ENCODE measurements at regions not wholly inside any gene's neighbourhood (a gene's known extent, or its start where the extent isn't known, plus 50 kb on each side); places are given as distances from the start of the nearest gene placed in this dataset.

DNA sequence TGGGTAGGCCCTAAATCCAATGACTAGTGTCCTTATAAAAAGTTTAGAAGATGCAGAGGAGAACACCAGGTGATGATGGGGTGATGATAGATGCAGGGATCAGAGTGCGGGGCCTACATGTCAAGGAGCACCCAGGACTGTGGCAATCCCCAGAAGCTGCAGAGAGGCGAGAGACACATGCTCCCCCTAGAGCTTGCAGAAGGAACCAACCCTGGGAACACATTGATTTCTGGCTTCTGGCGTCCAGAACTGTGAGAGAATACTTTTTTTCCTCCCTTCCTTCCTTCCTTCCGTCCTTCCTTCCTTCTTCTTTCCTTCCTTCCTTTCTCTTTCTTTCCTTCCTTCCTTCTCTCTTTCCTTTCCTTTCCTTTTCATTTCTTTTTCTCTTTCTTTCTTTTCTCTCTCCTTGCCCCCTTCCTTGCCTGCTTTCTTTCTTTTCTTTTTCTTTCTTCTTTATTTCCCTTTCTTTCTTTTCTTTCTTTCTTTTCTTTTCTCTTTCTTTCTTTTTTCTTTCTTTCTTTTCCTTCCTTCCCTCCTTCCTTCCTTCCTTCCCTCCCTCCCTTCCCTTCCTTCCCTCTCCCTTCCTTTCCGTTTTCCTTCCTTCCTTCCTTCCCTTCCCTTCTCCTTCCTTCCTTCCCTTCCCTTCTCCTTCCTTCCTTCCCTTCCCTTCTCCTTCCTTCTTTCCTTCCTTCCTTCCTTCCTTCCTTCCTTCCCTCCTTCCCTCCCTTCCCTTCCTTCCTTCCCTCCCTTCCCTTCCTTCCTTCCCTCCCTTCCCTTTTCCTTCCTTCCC, 134.3 kb downstream of the HAPSTR1 start (continued):
- TF ChIP-seq RCOR1 (IDR thresholded peaks at IDR 0.05; ENCODE audit: borderline replicate concordance in 1 of 2, low read depth in 2 of 2, low read length in 2 of 2) (no peak), MLLT1 (IDR thresholded peaks at IDR 0.05) (0 out of 4 replicates have a peak, but pooled peaks of 1 of the 2 experiments have one; percentile 23), HIVEP1 (CRISPR knock-in tag; IDR thresholded peaks at IDR 0.05) (no peak), ZBTB43 (CRISPR knock-in tag; IDR thresholded peaks at IDR 0.05) (no peak), MCM5 (IDR thresholded peaks at IDR 0.05; ENCODE audit: low read depth) (no peak), KLF16 (IDR thresholded peaks at IDR 0.05) (no peak), NCOA6 (IDR thresholded peaks at IDR 0.05) (no peak), ZEB2 (IDR thresholded peaks at IDR 0.05) (no peak), SMAD3 (CRISPR knock-in tag; conservative IDR thresholded peaks at IDR 0.05) (no peak), MTA1 (IDR thresholded peaks at IDR 0.05; ENCODE audit: borderline replicate concordance) (peak; percentile 69), PHB2 (IDR thresholded peaks at IDR 0.05; ENCODE audit: low read depth) (no peak), TAF1 (IDR thresholded peaks at IDR 0.05; ENCODE audit: control insufficient read depth, extremely low read depth, insufficient read depth, low read length, severe bottlenecking) (no peak), BRD9 (IDR thresholded peaks at IDR 0.05; ENCODE audit: low read depth, partially characterized antibody) (no peak), ZFP36 (IDR thresholded peaks at IDR 0.05; ENCODE audit: low read depth, low read length, partially characterized antibody) (no peak), ZNF197 (CRISPR knock-in tag; IDR thresholded peaks at IDR 0.05; ENCODE audit: low read depth) (no peak), ARHGAP35 (IDR thresholded peaks at IDR 0.05; ENCODE audit: partially characterized antibody) (peak; percentile 37), ZNF431 (CRISPR knock-in tag; IDR thresholded peaks at IDR 0.05) (no peak)
- TF ChIP-seq, protein P1, sequence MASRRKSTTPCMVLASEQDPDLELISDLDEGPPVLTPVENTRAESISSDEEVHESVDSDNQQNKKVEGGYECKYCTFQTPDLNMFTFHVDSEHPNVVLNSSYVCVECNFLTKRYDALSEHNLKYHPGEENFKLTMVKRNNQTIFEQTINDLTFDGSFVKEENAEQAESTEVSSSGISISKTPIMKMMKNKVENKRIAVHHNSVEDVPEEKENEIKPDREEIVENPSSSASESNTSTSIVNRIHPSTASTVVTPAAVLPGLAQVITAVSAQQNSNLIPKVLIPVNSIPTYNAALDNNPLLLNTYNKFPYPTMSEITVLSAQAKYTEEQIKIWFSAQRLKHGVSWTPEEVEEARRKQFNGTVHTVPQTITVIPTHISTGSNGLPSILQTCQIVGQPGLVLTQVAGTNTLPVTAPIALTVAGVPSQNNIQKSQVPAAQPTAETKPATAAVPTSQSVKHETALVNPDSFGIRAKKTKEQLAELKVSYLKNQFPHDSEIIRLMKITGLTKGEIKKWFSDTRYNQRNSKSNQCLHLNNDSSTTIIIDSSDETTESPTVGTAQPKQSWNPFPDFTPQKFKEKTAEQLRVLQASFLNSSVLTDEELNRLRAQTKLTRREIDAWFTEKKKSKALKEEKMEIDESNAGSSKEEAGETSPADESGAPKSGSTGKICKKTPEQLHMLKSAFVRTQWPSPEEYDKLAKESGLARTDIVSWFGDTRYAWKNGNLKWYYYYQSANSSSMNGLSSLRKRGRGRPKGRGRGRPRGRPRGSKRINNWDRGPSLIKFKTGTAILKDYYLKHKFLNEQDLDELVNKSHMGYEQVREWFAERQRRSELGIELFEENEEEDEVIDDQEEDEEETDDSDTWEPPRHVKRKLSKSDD (conservative IDR thresholded peaks at IDR 0.05; ENCODE audit: low read length) = no peak
- TF ChIP-seq, protein P2, sequence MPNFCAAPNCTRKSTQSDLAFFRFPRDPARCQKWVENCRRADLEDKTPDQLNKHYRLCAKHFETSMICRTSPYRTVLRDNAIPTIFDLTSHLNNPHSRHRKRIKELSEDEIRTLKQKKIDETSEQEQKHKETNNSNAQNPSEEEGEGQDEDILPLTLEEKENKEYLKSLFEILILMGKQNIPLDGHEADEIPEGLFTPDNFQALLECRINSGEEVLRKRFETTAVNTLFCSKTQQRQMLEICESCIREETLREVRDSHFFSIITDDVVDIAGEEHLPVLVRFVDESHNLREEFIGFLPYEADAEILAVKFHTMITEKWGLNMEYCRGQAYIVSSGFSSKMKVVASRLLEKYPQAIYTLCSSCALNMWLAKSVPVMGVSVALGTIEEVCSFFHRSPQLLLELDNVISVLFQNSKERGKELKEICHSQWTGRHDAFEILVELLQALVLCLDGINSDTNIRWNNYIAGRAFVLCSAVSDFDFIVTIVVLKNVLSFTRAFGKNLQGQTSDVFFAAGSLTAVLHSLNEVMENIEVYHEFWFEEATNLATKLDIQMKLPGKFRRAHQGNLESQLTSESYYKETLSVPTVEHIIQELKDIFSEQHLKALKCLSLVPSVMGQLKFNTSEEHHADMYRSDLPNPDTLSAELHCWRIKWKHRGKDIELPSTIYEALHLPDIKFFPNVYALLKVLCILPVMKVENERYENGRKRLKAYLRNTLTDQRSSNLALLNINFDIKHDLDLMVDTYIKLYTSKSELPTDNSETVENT (CRISPR knock-in tag; IDR thresholded peaks at IDR 0.05) = no peak
- TF ChIP-seq, protein P3, sequence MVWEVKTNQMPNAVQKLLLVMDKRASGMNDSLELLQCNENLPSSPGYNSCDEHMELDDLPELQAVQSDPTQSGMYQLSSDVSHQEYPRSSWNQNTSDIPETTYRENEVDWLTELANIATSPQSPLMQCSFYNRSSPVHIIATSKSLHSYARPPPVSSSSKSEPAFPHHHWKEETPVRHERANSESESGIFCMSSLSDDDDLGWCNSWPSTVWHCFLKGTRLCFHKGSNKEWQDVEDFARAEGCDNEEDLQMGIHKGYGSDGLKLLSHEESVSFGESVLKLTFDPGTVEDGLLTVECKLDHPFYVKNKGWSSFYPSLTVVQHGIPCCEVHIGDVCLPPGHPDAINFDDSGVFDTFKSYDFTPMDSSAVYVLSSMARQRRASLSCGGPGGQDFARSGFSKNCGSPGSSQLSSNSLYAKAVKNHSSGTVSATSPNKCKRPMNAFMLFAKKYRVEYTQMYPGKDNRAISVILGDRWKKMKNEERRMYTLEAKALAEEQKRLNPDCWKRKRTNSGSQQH (CRISPR knock-in tag; IDR thresholded peaks at IDR 0.05) = 0 out of 2 replicates have a peak, but pooled peaks have one; percentile 6
